IPS-20b (cell line): ENCODE measurements at regions not wholly inside any gene's neighbourhood (a gene's known extent, or its start where the extent isn't known, plus 50 kb on each side); places are given as distances from the start of the nearest gene placed in this dataset.

ENCODE experiments used
- H3K27ac ChIP-seq: one replicate; pipeline ENCODE4 v1.5.1; 2013; ENCODE audit warnings: low read length
- H3K27me3 ChIP-seq: 2 replicates; pipeline ENCODE4 v1.6.1; 2013; ENCODE audit warnings: mild to moderate bottlenecking, low read length, inconsistent platforms; ENCODE audit not compliant: insufficient read depth
- H3K36me3 ChIP-seq: 2 replicates; pipeline ENCODE4 v1.6.1; 2013; ENCODE audit warnings: low read depth, mild to moderate bottlenecking, inconsistent platforms, low read length, moderate library complexity; ENCODE audit not compliant: insufficient read depth
- H3K4me1 ChIP-seq: 2 replicates; pipeline ENCODE4 v1.6.1; 2013; ENCODE audit warnings: mild to moderate bottlenecking, control low read depth, inconsistent platforms, low read length, moderate library complexity; ENCODE audit not compliant: insufficient read depth
- H3K4me3 ChIP-seq: 2 replicates; pipeline ENCODE4 v1.5.1; 2013; ENCODE audit warnings: mild to moderate bottlenecking, low read length, inconsistent platforms
- H3K9ac ChIP-seq: 2 replicates; pipeline ENCODE4 v1.6.1; 2013; ENCODE audit warnings: low read depth, mild to moderate bottlenecking, inconsistent platforms, low read length, moderate library complexity
- H3K9me3 ChIP-seq: 2 replicates; pipeline ENCODE4 v1.6.1; 2013; ENCODE audit warnings: mild to moderate bottlenecking, low read depth, low read length, inconsistent platforms; ENCODE audit not compliant: insufficient read depth

DNA sequence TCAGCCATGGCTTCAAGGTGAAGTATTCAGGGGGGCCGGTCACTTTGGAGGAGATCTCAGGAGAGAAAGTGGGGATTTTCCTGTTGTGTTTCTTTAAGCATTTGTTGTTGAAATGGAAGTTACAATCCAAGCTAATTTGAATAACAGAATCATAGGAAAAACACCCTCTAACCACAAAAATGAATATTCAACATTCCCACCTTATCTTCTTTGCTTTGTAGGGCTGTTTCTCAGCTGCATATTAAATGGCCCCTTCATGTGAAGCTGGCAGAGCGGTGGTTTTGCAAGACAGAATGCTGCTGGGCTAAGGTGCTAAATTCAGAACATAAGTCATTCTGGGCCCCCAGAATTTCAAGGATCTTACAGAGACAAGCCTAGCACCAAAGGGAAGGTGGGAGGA lies 279.0 kb downstream of the RRAGC start:
- Histone ChIP-seq H3K9me3 (no peaks in the 10 kb centered on the region), H3K27ac (no peak overlapping the region), H3K9ac (no peak overlapping the region), H3K4me1 (no peaks in the 10 kb centered on the region), H3K27me3 (peaks cover 50% of the 10 kb centered on the region), H3K36me3 (no peaks in the 10 kb centered on the region), H3K4me3 (no peak overlapping the region)

GRCh38 chr1:38579056-38579455 lies 280.5 kb downstream of the RRAGC start:
- Histone ChIP-seq H3K27ac (no peak overlapping the region), H3K9me3 (no peaks in the 10 kb centered on the region), H3K4me3 (peak overlapping the region; percentile 66; the same call in 1 of the 2 replicates), H3K4me1 (no peaks in the 10 kb centered on the region), H3K9ac (no peak overlapping the region), H3K36me3 (no peaks in the 10 kb centered on the region), H3K27me3 (peaks cover 50% of the 10 kb centered on the region)

- no peak overlapping the region for H3K27ac ChIP-seq
- H3K4me3 ChIP-seq = peak overlapping the region; percentile 66
- H3K4me1 ChIP-seq = no peaks in the 10 kb centered on the region
- no peaks in the 10 kb centered on the region for H3K9me3 ChIP-seq
- H3K27me3 ChIP-seq = peaks cover 50% of the 10 kb centered on the region
- H3K9ac ChIP-seq = peak overlapping the region; percentile 8; the same call in 1 of the 2 replicates
- no peaks in the 10 kb centered on the region for H3K36me3 ChIP-seq
Observed at GRCh38 chr1:38578271-38578951, 281.2 kb downstream of the RRAGC start.

GRCh38 chr1:38577937-38578270 lies 281.7 kb downstream of the RRAGC start:
- peaks cover 50% of the 10 kb centered on the region for H3K27me3 ChIP-seq
- peak overlapping the region; percentile 66 for H3K4me3 ChIP-seq
- H3K36me3 ChIP-seq = no peaks in the 10 kb centered on the region
- H3K9me3 ChIP-seq = no peaks in the 10 kb centered on the region
- H3K27ac ChIP-seq = no peak overlapping the region
- H3K4me1 ChIP-seq = no peaks in the 10 kb centered on the region
- H3K9ac ChIP-seq = peak overlapping the region; percentile 8; the same call in 1 of the 2 replicates

DNA sequence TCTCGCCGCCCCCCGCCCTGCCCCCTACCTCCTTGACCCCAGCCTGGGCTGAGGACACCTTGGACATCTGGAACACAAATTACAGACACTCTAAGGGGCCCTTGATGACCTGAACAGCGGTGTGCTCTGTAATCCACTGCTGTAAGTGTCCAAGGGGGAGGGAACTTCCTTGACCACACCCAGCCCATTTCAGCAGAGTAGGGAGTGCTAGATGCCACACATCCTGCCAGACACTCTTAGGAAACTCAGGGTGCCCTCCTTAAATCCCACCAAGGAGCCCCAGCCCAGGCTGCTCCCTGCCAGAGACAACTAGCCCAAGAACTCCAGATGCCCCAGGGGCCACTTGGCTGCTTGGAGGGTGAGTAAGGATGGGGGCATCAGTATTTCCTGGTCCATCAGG lies 282.2 kb downstream of the RRAGC start:
- Histone ChIP-seq H3K27ac (no peak overlapping the region), H3K9me3 (no peaks in the 10 kb centered on the region), H3K9ac (no peak overlapping the region), H3K27me3 (peaks cover 50% of the 10 kb centered on the region), H3K4me3 (no peak overlapping the region), H3K36me3 (no peaks in the 10 kb centered on the region), H3K4me1 (no peaks in the 10 kb centered on the region)

- no peak overlapping the region for H3K27ac ChIP-seq
- H3K4me1 ChIP-seq = no peaks in the 10 kb centered on the region
- peaks cover 50% of the 10 kb centered on the region for H3K27me3 ChIP-seq
- H3K9me3 ChIP-seq = no peaks in the 10 kb centered on the region
- no peak overlapping the region for H3K9ac ChIP-seq
- no peaks in the 10 kb centered on the region for H3K36me3 ChIP-seq
- no peak overlapping the region for H3K4me3 ChIP-seq
Observed at GRCh38 chr1:38576241-38576640, 283.3 kb downstream of the RRAGC start.

DNA sequence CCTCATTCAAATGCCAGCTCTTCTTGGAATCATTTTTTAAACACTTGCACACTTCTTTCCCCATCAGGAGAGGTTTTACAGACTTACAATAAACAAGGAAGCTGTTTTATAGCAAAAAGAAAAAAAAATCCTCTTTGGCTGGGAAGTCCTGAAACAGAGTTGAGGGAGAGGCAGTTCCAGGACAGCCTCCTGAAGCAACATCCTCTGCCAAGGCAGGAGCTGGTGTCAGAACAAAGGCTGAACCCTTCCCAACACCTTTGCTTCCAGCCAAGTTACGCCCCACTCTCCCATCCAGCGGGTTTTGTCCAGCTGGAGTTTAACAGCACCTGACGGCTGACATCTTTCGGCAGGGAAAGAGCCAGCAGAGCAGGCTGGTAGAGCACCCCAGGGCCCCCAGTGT lies 287.8 kb downstream of the RRAGC start:
- H3K27me3 ChIP-seq = peaks cover 8% of the 10 kb centered on the region
- no peaks in the 10 kb centered on the region for H3K4me1 ChIP-seq
- no peak overlapping the region for H3K9ac ChIP-seq
- H3K27ac ChIP-seq = no peak overlapping the region
- no peak overlapping the region for H3K4me3 ChIP-seq
- no peaks in the 10 kb centered on the region for H3K36me3 ChIP-seq
- no peaks in the 10 kb centered on the region for H3K9me3 ChIP-seq

DNA sequence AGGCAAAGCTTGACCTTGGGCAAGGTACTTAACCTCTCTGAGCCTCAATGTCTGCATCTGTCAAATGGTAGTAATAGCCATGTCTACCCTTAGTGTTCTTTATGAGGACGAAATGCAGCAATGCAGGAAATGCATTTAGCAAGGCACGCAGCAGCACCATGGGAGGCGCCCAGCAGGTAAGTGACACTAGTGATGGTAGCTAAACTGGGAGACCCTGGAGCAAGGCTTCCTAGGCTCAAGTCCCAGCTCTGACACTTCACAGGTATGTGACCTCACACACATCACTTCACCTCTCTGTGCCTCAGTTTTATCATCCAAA lies 289.0 kb downstream of the RRAGC start:
- Histone ChIP-seq H3K27me3 (no peaks in the 10 kb centered on the region; the same call in 1 of the 2 replicates), H3K9ac (no peak overlapping the region), H3K4me3 (no peak overlapping the region), H3K9me3 (no peaks in the 10 kb centered on the region), H3K4me1 (no peaks in the 10 kb centered on the region), H3K36me3 (no peaks in the 10 kb centered on the region), H3K27ac (no peak overlapping the region)

DNA sequence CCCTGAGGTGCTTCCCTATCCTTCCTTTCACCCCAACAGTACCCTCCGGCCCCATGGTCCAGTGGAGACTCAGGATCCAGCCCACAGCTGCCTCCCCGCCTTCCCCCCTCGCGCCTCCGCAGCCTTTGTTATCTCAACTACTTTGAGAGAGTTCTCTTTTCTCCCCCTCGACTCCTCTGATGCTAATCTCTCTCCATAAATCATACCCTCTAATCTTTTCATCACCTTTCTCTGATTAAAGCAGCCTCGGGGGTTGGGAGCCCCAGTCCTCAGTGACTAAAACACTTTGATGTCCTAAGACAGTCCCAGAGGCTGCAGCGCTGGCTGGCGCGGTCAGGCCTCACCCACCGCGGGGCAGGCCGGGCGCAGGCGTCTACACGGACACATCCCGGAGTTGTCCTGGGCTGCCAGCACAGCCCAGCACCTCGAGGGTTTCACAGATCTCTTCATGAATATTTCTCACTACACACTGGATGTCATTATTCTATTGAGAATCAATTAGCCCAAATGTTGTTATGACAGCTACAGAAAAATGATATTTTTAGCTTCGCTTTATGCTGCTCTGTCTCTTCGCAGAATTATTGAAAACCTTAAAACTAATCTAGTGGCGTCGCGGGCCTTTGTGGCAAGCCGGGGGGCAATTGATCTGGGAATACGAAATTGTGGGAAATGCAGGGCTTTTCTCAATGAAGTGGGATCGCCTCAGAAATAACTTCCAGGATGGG lies 289.5 kb downstream of the RRAGC start:
- no peaks in the 10 kb centered on the region for H3K9me3 ChIP-seq
- no peak overlapping the region for H3K4me3 ChIP-seq
- H3K36me3 ChIP-seq = no peaks in the 10 kb centered on the region
- H3K27ac ChIP-seq = no peak overlapping the region
- peaks cover 5% of the 10 kb centered on the region; the same call in 1 of the 2 replicates for H3K27me3 ChIP-seq
- H3K9ac ChIP-seq = no peak overlapping the region
- no peaks in the 10 kb centered on the region for H3K4me1 ChIP-seq

DNA sequence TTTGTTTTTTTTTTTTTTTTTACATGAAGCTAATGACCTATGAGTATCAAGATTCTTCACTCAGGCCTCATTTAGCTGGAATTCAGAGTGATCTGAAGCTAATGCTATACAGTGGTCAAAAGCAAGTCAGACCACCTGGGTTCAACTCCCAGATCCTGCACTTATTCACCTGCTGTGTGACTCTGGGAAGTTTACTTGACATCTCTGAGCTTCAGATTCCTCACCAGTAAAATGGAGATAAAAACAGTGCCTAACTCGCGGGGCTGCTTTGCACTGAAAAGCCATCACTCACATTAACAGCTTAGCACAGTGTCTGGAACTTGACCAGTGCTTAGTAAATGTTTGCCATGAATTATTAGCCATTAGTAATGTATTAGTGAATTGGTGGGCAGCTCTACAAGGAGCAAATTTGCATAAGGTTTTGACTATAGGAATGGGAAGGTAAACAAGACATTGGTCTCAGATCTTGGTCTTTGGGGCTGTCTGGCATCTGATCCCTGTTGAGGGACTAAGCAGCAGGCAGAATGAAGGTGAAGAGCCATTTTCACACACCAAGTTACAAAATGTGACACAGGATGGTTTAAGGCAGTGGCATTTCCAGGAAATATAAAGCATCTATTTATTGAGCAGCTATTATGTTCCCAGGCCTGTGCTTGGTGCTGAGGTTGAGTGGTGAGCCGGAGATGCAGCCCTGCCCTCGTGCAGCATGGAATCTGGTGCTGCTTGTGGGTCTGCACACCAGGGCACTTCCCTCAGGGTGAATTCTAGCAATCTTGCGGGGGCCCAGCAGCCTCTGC lies 291.3 kb downstream of the RRAGC start:
- H3K27ac ChIP-seq = no peak overlapping the region
- H3K27me3 ChIP-seq = peaks cover 6% of the 10 kb centered on the region; the same call in 1 of the 2 replicates
- H3K4me3 ChIP-seq = no peak overlapping the region
- no peaks in the 10 kb centered on the region for H3K36me3 ChIP-seq
- H3K4me1 ChIP-seq = no peaks in the 10 kb centered on the region
- H3K9me3 ChIP-seq = no peaks in the 10 kb centered on the region
- no peak overlapping the region for H3K9ac ChIP-seq

DNA sequence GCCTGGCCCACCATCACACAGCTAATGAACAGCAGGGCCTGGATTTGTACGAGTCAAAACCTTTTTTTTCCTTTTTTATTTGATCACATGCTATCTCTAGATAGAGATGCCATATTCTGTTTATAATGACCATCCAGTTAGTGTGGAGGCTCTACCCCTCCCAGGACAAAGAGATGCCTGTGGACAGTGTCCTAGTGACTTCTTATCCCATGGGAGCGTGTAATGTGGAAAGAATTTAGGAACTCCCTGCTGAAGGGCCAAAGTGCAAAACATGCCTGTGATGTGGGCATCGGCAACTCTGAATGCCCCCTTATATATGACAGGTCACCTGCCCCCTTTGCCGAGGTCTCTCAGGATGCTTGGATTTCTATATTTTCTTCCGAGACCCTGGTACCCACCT lies 292.2 kb downstream of the RRAGC start:
- H3K36me3 ChIP-seq = no peaks in the 10 kb centered on the region
- peaks cover 6% of the 10 kb centered on the region; the same call in 1 of the 2 replicates for H3K27me3 ChIP-seq
- H3K4me1 ChIP-seq = no peaks in the 10 kb centered on the region
- H3K27ac ChIP-seq = no peak overlapping the region
- H3K4me3 ChIP-seq = no peak overlapping the region
- H3K9me3 ChIP-seq = no peaks in the 10 kb centered on the region
- no peak overlapping the region for H3K9ac ChIP-seq
